Activated CD8-positive, alpha-beta memory T cell treated with anti-CD3 and anti-CD28 coated beads, Interleukin-2, amount 50 U/mL, for 4 hours (primary cell): ENCODE measurements at regions not wholly inside any gene's neighbourhood (a gene's known extent, or its start where the extent isn't known, plus 50 kb on each side); places are given as distances from the start of the nearest gene placed in this dataset.

Experiments
- DNase-seq: peaks from one replicate; pipeline ENCODE4 v3.0.0-alpha.2; 2020

DNA sequence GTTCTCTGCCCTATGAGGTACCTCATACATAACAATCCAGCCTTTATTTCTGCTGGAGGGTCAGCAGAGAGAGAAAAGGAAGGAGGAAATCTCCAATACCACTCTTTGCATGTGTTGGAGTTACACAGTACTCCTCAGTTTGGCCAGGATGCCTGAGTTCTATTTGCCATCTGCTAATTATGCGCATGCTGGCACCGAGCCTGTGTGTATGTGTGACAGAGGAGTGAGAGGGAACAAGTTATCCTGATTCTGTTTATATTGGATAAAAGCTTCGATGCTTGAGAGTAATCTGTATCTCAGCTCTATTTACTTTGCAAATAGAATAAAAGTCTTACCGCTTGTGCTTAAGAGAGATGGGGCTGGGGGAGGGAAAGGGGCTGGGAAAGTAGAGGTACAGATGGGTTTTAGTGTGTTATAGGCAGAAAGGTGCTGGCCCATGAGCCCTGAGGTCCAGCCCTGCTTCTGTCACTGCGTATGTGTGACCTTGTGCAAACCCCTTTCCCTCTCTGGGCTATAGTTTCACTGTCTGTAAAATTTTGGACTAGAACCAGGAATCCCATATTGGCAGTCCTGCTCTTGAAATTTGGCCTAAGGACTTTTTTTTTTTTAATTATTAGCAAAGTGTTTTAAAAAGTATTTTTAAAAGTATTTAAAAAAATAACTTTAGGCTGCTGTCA lies 54.5 kb upstream of the PLXNA2 start:
- DNase-seq = no peak

- DNase-seq = no peak
Observed at GRCh38 chr1:208300084-208300770, 56.0 kb upstream of the PLXNA2 start.

- no peak for DNase-seq
Observed at GRCh38 chr1:208302699-208303238, 58.6 kb upstream of the PLXNA2 start.

DNA sequence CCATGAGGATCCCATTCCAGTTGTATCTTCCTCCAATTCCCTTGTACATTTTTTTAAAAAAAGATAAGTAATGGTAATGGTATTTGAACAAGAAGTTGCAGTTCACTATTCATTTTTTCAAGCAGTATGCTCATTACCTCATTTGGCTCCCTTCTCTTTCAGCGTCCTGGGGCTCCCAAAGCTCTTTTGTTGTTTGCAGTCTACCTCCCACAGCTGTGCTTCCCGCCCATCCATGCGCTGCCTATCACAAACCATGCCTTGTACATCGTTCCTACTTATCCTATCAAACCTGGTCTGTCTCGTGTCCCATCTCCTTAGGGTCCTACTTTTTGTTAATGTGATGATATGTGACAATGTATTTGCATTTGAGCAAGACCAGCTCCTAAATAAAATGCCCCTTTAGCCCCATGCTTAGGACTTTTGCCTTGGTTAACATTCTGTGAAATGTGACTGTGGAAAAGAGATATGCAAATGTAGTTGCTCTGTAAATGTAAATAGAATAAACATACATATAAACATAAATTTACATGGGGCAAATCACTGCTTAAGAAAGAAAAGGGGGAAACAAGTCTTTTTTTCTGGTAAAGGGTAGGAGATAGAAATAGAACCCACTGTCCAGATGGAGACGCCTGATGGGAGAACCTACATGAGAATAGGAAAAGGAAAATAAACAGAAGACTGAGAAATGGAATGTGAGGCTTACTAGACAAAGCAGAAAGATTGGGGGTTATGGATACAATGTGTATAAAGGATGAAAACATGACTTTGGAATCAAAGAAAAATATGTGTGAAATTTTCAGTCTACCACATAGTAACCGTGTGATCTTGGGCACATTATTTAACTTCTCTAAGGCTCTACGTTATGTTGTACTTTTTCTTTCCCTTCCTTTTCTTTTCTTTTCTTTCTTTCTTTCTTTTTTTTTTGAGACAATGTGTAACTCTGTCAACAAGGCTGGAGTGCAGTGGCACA lies 59.8 kb upstream of the PLXNA2 start:
- DNase-seq = no peak

DNA sequence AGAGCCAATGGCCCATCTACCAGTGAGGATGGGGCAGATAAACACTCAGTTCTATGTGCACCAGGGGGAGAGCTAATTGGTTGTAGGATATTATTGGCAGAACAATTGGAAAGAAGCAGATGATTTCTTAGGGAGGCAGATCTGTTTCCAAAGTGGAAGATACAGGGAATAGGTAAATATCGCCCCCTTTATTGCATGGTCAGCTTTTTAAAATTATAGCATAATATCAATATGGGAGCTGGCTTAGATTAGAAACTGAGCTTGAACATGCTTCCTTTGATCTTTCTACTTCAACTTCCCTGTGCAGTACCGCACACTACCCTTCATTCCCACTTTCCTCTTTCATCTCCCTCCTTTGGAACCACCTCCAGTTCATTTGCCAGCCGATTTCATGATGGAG lies 64.0 kb upstream of the PLXNA2 start:
- DNase-seq = no peak

DNA sequence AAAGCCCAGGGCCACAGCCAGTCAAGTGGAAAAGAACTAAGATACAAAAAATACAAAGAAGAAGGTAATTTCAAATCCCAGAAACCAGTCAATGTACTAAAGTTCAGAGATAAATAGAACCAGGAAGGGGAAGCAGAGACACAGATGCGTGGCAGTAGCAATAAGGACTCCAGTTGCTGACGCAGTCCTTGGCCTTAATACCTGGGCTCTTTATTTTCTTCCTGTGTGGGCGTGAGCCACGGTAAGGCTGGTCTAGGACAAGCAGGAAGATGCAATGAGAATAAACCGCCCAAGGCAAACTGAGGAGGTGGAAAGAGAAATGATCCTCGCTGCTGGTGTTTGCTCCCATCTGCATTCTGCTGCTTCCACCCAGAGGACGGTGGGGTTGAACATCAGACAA lies 65.6 kb upstream of the PLXNA2 start:
- no peak for DNase-seq

DNA sequence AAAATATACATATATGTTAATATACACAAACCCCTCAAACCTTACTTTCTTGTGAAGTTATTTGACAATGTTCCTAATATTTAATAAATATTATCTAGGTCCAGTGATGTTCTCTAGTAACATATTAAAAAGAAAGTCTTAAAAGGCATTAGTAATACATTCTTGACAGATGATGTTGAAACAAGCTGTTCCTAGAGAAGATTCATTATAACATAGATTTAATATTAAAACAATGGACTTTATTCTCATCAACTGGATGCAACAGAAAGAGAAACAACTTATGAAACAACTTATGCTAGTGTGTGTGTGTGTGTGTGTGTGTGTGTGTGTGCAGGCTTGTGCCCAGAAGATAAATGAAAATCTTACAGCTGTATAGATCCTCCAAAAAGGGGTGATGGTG lies 68.5 kb upstream of the PLXNA2 start:
- DNase-seq = no peak

DNA sequence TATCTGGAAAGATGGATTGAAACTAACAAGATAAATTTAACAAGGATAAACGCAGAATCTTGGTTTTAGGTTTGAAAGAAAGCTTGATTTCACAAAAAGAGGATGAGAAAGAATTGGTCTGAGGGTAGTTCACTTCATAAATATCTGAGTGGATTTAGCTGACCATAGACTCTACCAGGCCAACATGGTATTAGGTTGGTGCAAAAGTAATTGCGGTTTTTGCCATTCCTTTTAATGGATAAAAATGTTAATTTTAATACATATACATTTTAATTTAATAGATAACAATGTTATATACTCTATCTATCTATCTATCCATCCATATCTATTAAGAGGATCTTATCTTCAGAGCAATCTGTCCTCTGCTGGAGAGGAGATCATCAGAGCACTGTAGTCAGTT lies 70.2 kb upstream of the PLXNA2 start:
- DNase-seq = no peak

GRCh38 chr1:208318150-208318734 lies 74.1 kb upstream of the PLXNA2 start:
- no peak for DNase-seq

DNA sequence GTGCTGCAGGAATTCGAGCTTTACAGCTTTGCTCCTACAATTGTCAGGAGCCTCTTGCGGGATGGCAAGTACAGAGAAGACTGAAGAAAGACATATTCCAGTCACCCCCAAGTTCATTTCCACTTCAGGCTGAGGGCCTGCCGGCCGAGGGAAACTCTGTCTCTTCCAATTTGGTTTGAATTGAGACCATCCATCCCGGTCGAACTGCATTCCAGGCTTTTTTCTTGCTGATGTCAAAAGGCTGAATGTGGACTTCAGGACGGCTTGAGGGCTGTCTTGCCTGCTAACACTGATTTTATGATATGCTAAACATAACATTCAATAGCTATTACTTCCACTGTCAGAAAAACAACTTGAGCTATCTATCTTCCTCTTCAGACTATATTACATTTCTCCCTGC lies 79.8 kb upstream of the PLXNA2 start:
- DNase-seq = no peak

DNA sequence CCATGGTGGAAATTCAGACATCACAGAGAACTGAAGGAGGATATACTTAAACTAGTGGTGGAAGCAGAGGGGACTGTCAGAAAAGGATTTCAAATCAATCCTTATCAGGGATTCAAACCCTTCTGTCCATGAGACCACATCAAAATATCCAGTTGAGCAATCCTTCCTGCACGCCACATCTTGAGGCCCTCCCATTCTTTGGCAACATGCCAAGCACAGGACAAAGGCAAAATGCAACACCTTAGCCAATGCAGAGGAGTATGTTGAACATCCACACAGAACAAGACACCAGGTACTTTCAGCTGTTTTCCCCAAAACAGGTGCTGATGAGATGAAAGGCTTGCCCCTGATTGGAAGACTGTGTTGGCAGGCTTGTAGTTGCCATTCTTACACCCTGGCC lies 81.8 kb upstream of the PLXNA2 start:
- no peak for DNase-seq

- DNase-seq = no peak
Observed at GRCh38 chr1:208329300-208329699, 85.1 kb upstream of the PLXNA2 start.

DNA sequence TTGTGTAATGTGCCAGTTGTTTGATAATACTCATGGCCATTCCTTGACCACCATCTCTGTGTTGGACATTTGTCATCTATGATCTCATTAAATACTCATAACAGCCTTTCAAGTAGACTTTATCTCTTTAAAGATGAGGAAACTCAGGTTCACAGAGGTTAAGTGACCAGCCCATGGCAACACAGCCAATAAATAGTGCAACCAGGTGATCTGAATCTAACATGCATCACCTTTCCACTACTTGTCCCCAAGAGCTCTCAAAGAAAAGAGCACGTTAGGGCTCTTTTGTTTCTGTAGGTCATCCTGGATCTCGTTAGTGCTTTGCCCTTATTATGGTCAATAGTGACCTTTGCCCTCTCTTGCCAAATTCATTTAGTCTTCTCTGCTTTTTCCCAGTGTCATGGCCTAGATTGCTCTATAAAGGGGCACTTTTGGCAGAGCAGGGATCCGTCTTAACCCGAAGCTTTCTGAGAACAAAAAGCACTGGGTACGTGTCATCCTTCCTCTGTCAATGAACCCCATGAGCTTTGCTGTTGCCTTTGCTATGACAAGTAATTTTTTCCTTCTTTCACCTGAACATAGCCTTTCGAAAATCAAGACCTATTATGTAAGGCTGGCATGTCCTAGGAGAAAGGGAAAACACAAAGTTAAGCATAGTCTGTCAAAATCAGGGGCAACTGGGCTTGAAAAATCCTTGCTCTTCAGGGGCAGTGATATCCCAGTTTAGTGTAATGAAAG lies 88.0 kb upstream of the PLXNA2 start:
- no peak for DNase-seq

- no peak for DNase-seq
Observed at GRCh38 chr1:208332774-208333126, 88.6 kb upstream of the PLXNA2 start.

DNA sequence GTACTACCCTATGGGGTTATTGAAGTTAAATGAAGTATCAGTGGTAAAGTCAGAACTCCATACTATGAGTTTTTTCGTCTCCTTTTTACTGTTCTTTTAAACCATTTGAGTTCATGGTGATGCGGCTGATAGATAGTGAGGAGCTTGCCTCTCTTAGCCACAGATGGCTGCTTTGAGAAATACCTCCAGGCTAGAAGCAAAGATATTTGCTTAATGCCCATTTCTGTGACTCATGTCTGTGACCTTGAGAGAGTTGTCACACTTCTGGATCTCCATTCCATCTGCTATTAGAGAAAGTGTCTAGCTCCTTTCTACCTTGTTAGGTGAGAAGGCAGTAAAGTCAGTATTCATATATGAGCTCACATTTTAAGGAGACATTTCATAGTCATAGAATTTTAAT lies 89.5 kb upstream of the PLXNA2 start:
- DNase-seq = no peak

- no peak for DNase-seq
Observed at GRCh38 chr1:208335371-208336136, 91.4 kb upstream of the PLXNA2 start.

GRCh38 chr1:208336137-208336518 lies 91.9 kb upstream of the PLXNA2 start:
- no peak for DNase-seq

DNA sequence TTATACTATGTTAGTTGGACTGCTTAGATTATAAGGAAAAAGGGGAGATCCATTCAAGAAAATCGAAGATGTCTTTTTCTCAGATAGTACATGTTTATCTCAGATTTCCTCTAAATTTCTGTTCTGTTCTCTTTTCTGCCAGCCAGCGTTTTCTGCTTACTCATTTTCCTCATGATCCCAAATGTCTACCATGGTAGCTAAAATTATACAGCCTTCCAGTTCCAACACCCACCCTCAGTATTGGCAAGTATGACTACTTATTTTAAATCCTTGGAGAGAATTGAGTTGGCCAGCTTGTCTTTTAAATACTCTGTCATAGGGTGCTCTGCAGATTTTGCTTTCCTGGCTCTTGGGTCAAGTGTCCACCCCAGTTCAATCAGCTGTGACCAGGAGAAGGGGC lies 95.7 kb upstream of the PLXNA2 start:
- DNase-seq = no peak

GRCh38 chr1:208343226-208343625 lies 99.0 kb upstream of the PLXNA2 start:
- no peak for DNase-seq

DNA sequence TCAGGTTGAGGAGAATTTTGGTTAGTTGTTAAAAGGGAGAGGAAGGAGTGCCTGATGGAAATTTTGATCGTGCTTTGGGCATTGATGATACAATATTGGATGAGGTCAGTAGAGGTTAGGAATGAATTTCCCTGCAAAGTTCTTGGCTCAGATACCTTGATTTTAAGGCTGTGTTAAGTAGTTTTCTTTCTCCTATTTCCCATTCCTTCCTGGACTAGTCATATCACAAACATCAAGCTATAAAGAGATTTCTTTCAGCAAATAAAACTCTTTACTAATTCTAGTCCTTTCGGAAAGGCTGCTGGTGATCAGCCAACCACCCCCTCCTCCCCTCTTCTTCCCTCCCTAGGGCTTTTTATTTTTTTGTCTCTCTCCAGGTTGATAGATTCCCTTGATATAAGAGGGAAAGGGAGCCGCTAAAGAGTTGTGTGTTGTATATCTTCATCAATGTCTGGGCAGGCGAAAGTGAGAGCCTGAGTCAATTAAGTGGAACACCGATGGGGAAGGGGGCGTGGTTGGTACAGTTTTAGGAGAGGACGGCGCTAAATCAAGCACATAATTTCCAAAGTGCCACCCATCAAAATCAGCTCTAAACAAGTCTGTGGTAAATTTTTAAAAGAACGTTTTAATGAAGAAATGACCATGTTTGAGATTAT lies 100.1 kb upstream of the PLXNA2 start:
- DNase-seq = no peak

DNA sequence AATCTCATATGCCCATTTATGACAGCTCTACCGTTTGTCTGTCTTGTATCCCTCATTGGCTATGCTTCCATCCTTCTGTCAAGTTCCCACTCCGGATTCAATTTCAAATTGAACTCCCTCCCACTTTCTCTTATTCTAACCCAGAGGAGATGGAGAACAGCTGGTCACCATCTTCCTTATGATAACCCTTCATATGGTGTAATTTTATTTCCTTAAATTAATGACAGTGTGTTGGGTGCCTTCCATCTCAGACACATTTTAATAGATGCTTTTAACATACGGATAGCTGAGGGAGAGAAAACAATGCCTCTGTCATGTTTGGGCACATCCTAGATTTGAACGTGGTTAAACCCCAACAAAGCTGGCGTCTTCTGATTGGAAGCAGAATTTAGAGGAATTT lies 103.0 kb upstream of the PLXNA2 start:
- no peak for DNase-seq
